ENCODE measurements at regions not wholly inside any gene's neighbourhood (a gene's known extent, or its start where the extent isn't known, plus 50 kb on each side); places are given as distances from the start of the nearest gene placed in this dataset.
A peak's percentile ranks its signal among the peaks of the same experiment; 100 is the strongest.
"Not testable (repeated sequence)": the region's sequence is repeated elsewhere in the genome, so short reads cannot be mapped to it uniquely, and the experiment has no call there.

- 12% methylated on average over 8 of the region's 11 CpGs for WGBS (ENCODE audit: insufficient coverage)
- peaks cover 0 to 4% of the 10 kb centered on the region in 2 experiments for H3K4me1 ChIP-seq (ENCODE audit: control insufficient read depth in 1 of 2, extremely low read depth in 1 of 2, insufficient read depth in 2 of 2, low read length in 2 of 2)
- H3K9me3 ChIP-seq = no peaks in the 10 kb centered on the region
- POLR2A ChIA-PET = no interaction called here
- no peak overlapping the region for H3K27ac Mint-ChIP-seq
- no peaks in the 10 kb centered on the region for H3K27me3 Mint-ChIP-seq
- no peaks in the 10 kb centered on the region for H3K27me3 ChIP-seq (replicated peaks in 1 of 2; ENCODE audit: control insufficient read depth in 2 of 2, extremely low read depth in 1 of 2, insufficient read depth in 2 of 2, low read length in 1 of 2)
- H3K4me1 Mint-ChIP-seq = peaks cover 2 to 8% (median 4%) of the 10 kb centered on the region in 3 donors
- DNase-seq = peak; percentile 28 to 83 (median 61)
- H3K4me3 Mint-ChIP-seq = no peak overlapping the region
- peaks cover 0 to 3% of the 10 kb centered on the region in 2 donors for H3K36me3 ChIP-seq (ENCODE audit: control insufficient read depth in 2 of 2, extremely low read depth in 1 of 2, insufficient read depth in 1 of 2, low read length in 1 of 2)
- peaks cover 9% of the 10 kb centered on the region for H3K36me3 Mint-ChIP-seq
- H3K9me3 Mint-ChIP-seq = no peaks in the 10 kb centered on the region
- ATAC-seq (replicated peaks in 1 of 4) = peak; percentile 59 to 77 (median 72)
- CTCF ChIA-PET = interaction anchor here in 1 of 2 donors (0.6 to 0.7 kb wide), 3 partner anchors 14 to 506 kb away, joined by 3 to 6 read pairs (median 4); no protein-coding TSS in a partner anchor
- H3K27ac ChIP-seq (ENCODE audit: low read length) = no peak overlapping the region
- no peak overlapping the region for H3K4me3 ChIP-seq (ENCODE audit: control insufficient read depth in 1 of 2, extremely low read depth in 1 of 2, low read length in 1 of 2)
Observed at GRCh38 chr7:65722361-65722792, 150.5 kb upstream of the VKORC1L1 start.

GRCh38 chr7:65727182-65727581, 145.7 kb upstream of the VKORC1L1 start:
- H3K4me3 Mint-ChIP-seq; H3K36me3 Mint-ChIP-seq; H3K27ac Mint-ChIP-seq; DNase-seq; H3K27me3 Mint-ChIP-seq; CTCF ChIA-PET; H3K36me3 ChIP-seq (ENCODE audit: control insufficient read depth in 2 of 2, extremely low read depth in 1 of 2, insufficient read depth in 1 of 2, low read length in 1 of 2); H3K9me3 Mint-ChIP-seq; POLR2A ChIA-PET; H3K27me3 ChIP-seq (replicated peaks in 1 of 2; ENCODE audit: control insufficient read depth in 2 of 2, extremely low read depth in 1 of 2, insufficient read depth in 2 of 2, low read length in 1 of 2); H3K27ac ChIP-seq (ENCODE audit: low read length); H3K4me3 ChIP-seq (ENCODE audit: control insufficient read depth in 1 of 2, extremely low read depth in 1 of 2, low read length in 1 of 2); H3K9me3 ChIP-seq; ATAC-seq (replicated peaks in 1 of 4): not testable (repeated sequence)
- H3K4me1 ChIP-seq (ENCODE audit: control insufficient read depth in 1 of 2, extremely low read depth in 1 of 2, insufficient read depth in 2 of 2, low read length in 2 of 2) = peaks cover 0 to 11% of the 10 kb centered on the region in 2 experiments
- WGBS (ENCODE audit: insufficient coverage) = 93% methylated on average over 3 of the region's 4 CpGs
- H3K4me1 Mint-ChIP-seq = peaks cover 6 to 16% (median 7%) of the 10 kb centered on the region in 3 donors

- peaks cover 0 to 3% of the 10 kb centered on the region in 2 donors for H3K36me3 ChIP-seq (ENCODE audit: control insufficient read depth in 2 of 2, extremely low read depth in 1 of 2, insufficient read depth in 1 of 2, low read length in 1 of 2)
- peak overlapping the region in 1 of 2 donors; percentile 62 for H3K4me3 ChIP-seq (ENCODE audit: control insufficient read depth in 1 of 2, extremely low read depth in 1 of 2, low read length in 1 of 2)
- no peak overlapping the region for H3K27ac Mint-ChIP-seq
- POLR2A ChIA-PET = no interaction called here
- DNase-seq (no peak), ATAC-seq (replicated peaks in 1 of 4) (no peak)
- 53% methylated on average over 3 of the region's 7 CpGs for WGBS (ENCODE audit: insufficient coverage)
- H3K9me3 ChIP-seq = no peaks in the 10 kb centered on the region
- H3K4me3 Mint-ChIP-seq = peak overlapping the region; percentile 18 to 64 (median 64)
- H3K27me3 ChIP-seq (replicated peaks in 1 of 2; ENCODE audit: control insufficient read depth in 2 of 2, extremely low read depth in 1 of 2, insufficient read depth in 2 of 2, low read length in 1 of 2) = no peaks in the 10 kb centered on the region
- peaks cover 3 to 10% (median 5%) of the 10 kb centered on the region in 3 donors for H3K4me1 Mint-ChIP-seq
- no peaks in the 10 kb centered on the region for H3K9me3 Mint-ChIP-seq
- H3K4me1 ChIP-seq (ENCODE audit: control insufficient read depth in 1 of 2, extremely low read depth in 1 of 2, insufficient read depth in 2 of 2, low read length in 2 of 2) = peaks cover 0 to 9% of the 10 kb centered on the region in 2 experiments
- CTCF ChIA-PET = no interaction called here
- H3K36me3 Mint-ChIP-seq = peaks cover 13% of the 10 kb centered on the region
- no peaks in the 10 kb centered on the region for H3K27me3 Mint-ChIP-seq
- no peak overlapping the region for H3K27ac ChIP-seq (ENCODE audit: low read length)
Observed at GRCh38 chr7:65731129-65731528, 141.7 kb upstream of the VKORC1L1 start.

- CTCF ChIA-PET = interaction anchor here in 1 of 2 donors (0.6 kb wide), 2 partner anchors 211 to 1270 kb away, joined by 4 to 5 read pairs; no protein-coding TSS in a partner anchor
Observed at GRCh38 chr7:65731562-65732035, 141.3 kb upstream of the VKORC1L1 start.

GRCh38 chr7:65744406-65744805, 128.5 kb upstream of the VKORC1L1 start:
- no peak overlapping the region for H3K27ac Mint-ChIP-seq
- Histone ChIP-seq H3K9me3 (no peaks in the 10 kb centered on the region), H3K27me3 (replicated peaks in 1 of 2; ENCODE audit: control insufficient read depth in 2 of 2, extremely low read depth in 1 of 2, insufficient read depth in 2 of 2, low read length in 1 of 2) (no peaks in the 10 kb centered on the region), H3K36me3 (ENCODE audit: control insufficient read depth in 2 of 2, extremely low read depth in 1 of 2, insufficient read depth in 1 of 2, low read length in 1 of 2) (peaks cover 0 to 4% of the 10 kb centered on the region in 2 donors), H3K4me3 (ENCODE audit: control insufficient read depth in 1 of 2, extremely low read depth in 1 of 2, low read length in 1 of 2) (no peak overlapping the region), H3K4me1 (ENCODE audit: control insufficient read depth in 1 of 2, extremely low read depth in 1 of 2, insufficient read depth in 2 of 2, low read length in 2 of 2) (no peaks in the 10 kb centered on the region), H3K27ac (ENCODE audit: low read length) (no peak overlapping the region)
- WGBS (ENCODE audit: insufficient coverage) = no CpG with 5 or more reads among the region's 2 CpGs
- ATAC-seq (replicated peaks in 1 of 4) (no peak), DNase-seq (no peak)
- POLR2A ChIA-PET = no interaction called here
- CTCF ChIA-PET = no interaction called here
- H3K9me3 Mint-ChIP-seq = no peaks in the 10 kb centered on the region
- no peaks in the 10 kb centered on the region for H3K27me3 Mint-ChIP-seq
- peaks cover 16% of the 10 kb centered on the region for H3K36me3 Mint-ChIP-seq
- H3K4me1 Mint-ChIP-seq = peaks cover 1 to 12% (median 2%) of the 10 kb centered on the region in 3 donors
- no peak overlapping the region for H3K4me3 Mint-ChIP-seq

More at GRCh38 chr7:65731562-65732035, 141.3 kb upstream of the VKORC1L1 start:
- peak in 14 of 35 experiments; percentile 1 to 25 (median 4) for DNase-seq
- H3K36me3 ChIP-seq (ENCODE audit: control insufficient read depth in 2 of 2, extremely low read depth in 1 of 2, insufficient read depth in 1 of 2, low read length in 1 of 2) = peaks cover 0 to under 1% of the 10 kb centered on the region in 2 donors
- peaks cover 0 to 9% of the 10 kb centered on the region in 2 experiments for H3K4me1 ChIP-seq (ENCODE audit: control insufficient read depth in 1 of 2, extremely low read depth in 1 of 2, insufficient read depth in 2 of 2, low read length in 2 of 2)
- H3K27me3 ChIP-seq (replicated peaks in 1 of 2; ENCODE audit: control insufficient read depth in 2 of 2, extremely low read depth in 1 of 2, insufficient read depth in 2 of 2, low read length in 1 of 2) = no peaks in the 10 kb centered on the region
- Mint-ChIP-seq H3K36me3 (peaks cover 10% of the 10 kb centered on the region), H3K27me3 (no peaks in the 10 kb centered on the region), H3K27ac (no peak overlapping the region), H3K9me3 (no peaks in the 10 kb centered on the region), H3K4me3 (peak overlapping the region; percentile 18 to 64 (median 64)), H3K4me1 (peaks cover 3 to 10% (median 5%) of the 10 kb centered on the region in 3 donors)
- peak overlapping the region in 1 of 2 donors; percentile 62 for H3K4me3 ChIP-seq (ENCODE audit: control insufficient read depth in 1 of 2, extremely low read depth in 1 of 2, low read length in 1 of 2)
- no peak overlapping the region for H3K27ac ChIP-seq (ENCODE audit: low read length)
- WGBS (ENCODE audit: insufficient coverage) = 49% methylated on average over 21 of the region's 27 CpGs
- POLR2A ChIA-PET = interaction anchor here in 1 of 2 donors (0.6 kb wide), 1 partner anchor 344 kb away, joined by 5 read pairs; no protein-coding TSS in a partner anchor
- no peaks in the 10 kb centered on the region for H3K9me3 ChIP-seq
- peak; percentile 59 to 79 (median 66) for ATAC-seq (replicated peaks in 1 of 4)

GRCh38 chr7:65746398-65746669, 126.5 kb upstream of the VKORC1L1 start:
- CTCF ChIA-PET = interaction anchor here in 1 of 2 donors (0.6 kb wide), 1 partner anchor 50 kb away, joined by 3 read pairs; no protein-coding TSS in a partner anchor
- no peak overlapping the region for H3K4me3 ChIP-seq (ENCODE audit: control insufficient read depth in 1 of 2, extremely low read depth in 1 of 2, low read length in 1 of 2)
- H3K9me3 ChIP-seq = no peaks in the 10 kb centered on the region
- no peak overlapping the region for H3K27ac ChIP-seq (ENCODE audit: low read length)
- Mint-ChIP-seq H3K27ac (no peak overlapping the region), H3K4me1 (peaks cover 7 to 12% (median 8%) of the 10 kb centered on the region in 3 donors), H3K27me3 (no peaks in the 10 kb centered on the region), H3K36me3 (peaks cover 4% of the 10 kb centered on the region), H3K4me3 (no peak overlapping the region), H3K9me3 (no peaks in the 10 kb centered on the region)
- H3K36me3 ChIP-seq (ENCODE audit: control insufficient read depth in 2 of 2, extremely low read depth in 1 of 2, insufficient read depth in 1 of 2, low read length in 1 of 2) = no peaks in the 10 kb centered on the region
- POLR2A ChIA-PET = no interaction called here
- DNase-seq (no peak), ATAC-seq (replicated peaks in 1 of 4) (no peak)
- H3K4me1 ChIP-seq (ENCODE audit: control insufficient read depth in 1 of 2, extremely low read depth in 1 of 2, insufficient read depth in 2 of 2, low read length in 2 of 2) = peaks cover 0 to 9% of the 10 kb centered on the region in 2 experiments
- 78% methylated on average over 2 of the region's 3 CpGs for WGBS (ENCODE audit: insufficient coverage)
- H3K27me3 ChIP-seq (replicated peaks in 1 of 2; ENCODE audit: control insufficient read depth in 2 of 2, extremely low read depth in 1 of 2, insufficient read depth in 2 of 2, low read length in 1 of 2) = no peaks in the 10 kb centered on the region
